HepG2 (cell line): ENCODE measurements at regions not wholly inside any gene's neighbourhood (a gene's known extent, or its start where the extent isn't known, plus 50 kb on each side); places are given as distances from the start of the nearest gene placed in this dataset.
A peak's percentile ranks its signal among the peaks of the same experiment; 100 is the strongest.

Experiments
- CBX1 ChIP-seq: IDR thresholded peaks from one replicate; pipeline ENCODE4 v1.6.1; 2016; ENCODE audit warnings: antibody characterized with exemption, low read depth
- CEBPB ChIP-seq: IDR thresholded peaks from 2 replicates; pipeline ENCODE4 v1.6.1; 2011; ENCODE audit warnings: low read depth, low read length, improper control_type of control experiment, borderline replicate concordance
- CENPT ChIP-seq: sonication (generic); formaldehyde crosslinking; IDR thresholded peaks from 2 replicates; pipeline ENCODE4 v1.8.0; 2022; ENCODE audit warnings: low read depth, mild to moderate bottlenecking, moderate library complexity, missing genetic modification reagents
- DNMT1 ChIP-seq: sonication (generic); formaldehyde crosslinking; IDR thresholded peaks from 2 replicates; pipeline ENCODE4 v1.5.1; 2020; ENCODE audit warnings: mild to moderate bottlenecking, missing genetic modification reagents
- FOXA3 ChIP-seq: IDR thresholded peaks from 2 replicates; pipeline ENCODE4 v1.6.1; 2016; ENCODE audit warnings: missing genetic modification reagents, missing compliant biosample characterization
- HMG20A ChIP-seq: IDR thresholded peaks from 2 replicates; pipeline ENCODE4 v1.6.1; 2016; ENCODE audit warnings: borderline replicate concordance
- IKZF1 ChIP-seq: fragments of 450-650 bp; IDR thresholded peaks from 2 replicates; pipeline ENCODE4 v1.7.1; 2016
- IRF2 ChIP-seq: IDR thresholded peaks from 2 replicates; pipeline ENCODE4 v1.6.1; 2018; ENCODE audit warnings: missing genetic modification reagents, missing compliant biosample characterization
- KMT2A ChIP-seq: sonication (generic); formaldehyde crosslinking; IDR thresholded peaks from 2 replicates; pipeline ENCODE4 v1.4.0; 2020; ENCODE audit warnings: missing genetic modification reagents
- RBM39 ChIP-seq: fragments of 200-400 bp; formaldehyde crosslinking; IDR thresholded peaks from one replicate; pipeline ENCODE4 v1.6.1; 2018; ENCODE audit warnings: antibody characterized with exemption, mild to moderate bottlenecking, low read depth, low read length; ENCODE audit not compliant: poor library complexity, severe bottlenecking
- RXRA ChIP-seq: sonication (generic); formaldehyde crosslinking; IDR thresholded peaks from 2 replicates; pipeline ENCODE4 v1.5.1; 2020; ENCODE audit warnings: missing genetic modification reagents
- SMAD3 ChIP-seq: sonication (generic); formaldehyde crosslinking; IDR thresholded peaks from 2 replicates; pipeline ENCODE4 v1.4.0; 2020; ENCODE audit warnings: missing genetic modification reagents
- SOX6 ChIP-seq, 2 experiments: fragments of 450-650 bp in 1 of 2; sonication (generic) in 1 of 2; formaldehyde crosslinking in 1 of 2; IDR thresholded peaks; 2 replicates each; pipeline versions ENCODE4 v1.4.0 to v1.6.1; 2017 to 2020; ENCODE audit warnings: antibody characterized with exemption in 1 of 2, mild to moderate bottlenecking in 1 of 2, missing genetic modification reagents in 1 of 2
- ZKSCAN5 ChIP-seq: sonication (generic); formaldehyde crosslinking; IDR thresholded peaks from 2 replicates; pipeline ENCODE4 v1.5.1; 2020; ENCODE audit warnings: mild to moderate bottlenecking, missing genetic modification reagents
- ZMYM3 ChIP-seq: sonication (generic); formaldehyde crosslinking; IDR thresholded peaks from 2 replicates; pipeline ENCODE4 v1.5.1; 2020; ENCODE audit warnings: mild to moderate bottlenecking, missing genetic modification reagents
- ZMYM4 ChIP-seq: sonication (generic); formaldehyde crosslinking; IDR thresholded peaks from 2 replicates; pipeline ENCODE4 v1.8.1; 2023; ENCODE audit warnings: mild to moderate bottlenecking, missing genetic modification reagents
- ZNF121 ChIP-seq: sonication (generic); formaldehyde crosslinking; IDR thresholded peaks from 2 replicates; pipeline ENCODE4 v1.5.0; 2020; ENCODE audit warnings: mild to moderate bottlenecking, missing genetic modification reagents
- ZNF501 ChIP-seq: sonication (generic); formaldehyde crosslinking; IDR thresholded peaks from 2 replicates; pipeline ENCODE4 v1.5.1; 2020; ENCODE audit warnings: mild to moderate bottlenecking, moderate library complexity, missing genetic modification reagents
- ZNF780A ChIP-seq: sonication (generic); formaldehyde crosslinking; IDR thresholded peaks from 2 replicates; pipeline ENCODE4 v1.8.0; 2022; ENCODE audit warnings: mild to moderate bottlenecking, missing genetic modification reagents, moderate library complexity
- TF ChIP-seq, protein P1 (sequence below): sonication (generic); formaldehyde crosslinking; IDR thresholded peaks from 2 replicates; pipeline ENCODE4 v1.5.1; 2020; ENCODE audit warnings: mild to moderate bottlenecking, missing genetic modification reagents
- TF ChIP-seq, protein P2 (sequence below): sonication (generic); formaldehyde crosslinking; IDR thresholded peaks from 2 replicates; pipeline ENCODE4 v1.8.0; 2022; ENCODE audit warnings: mild to moderate bottlenecking, missing genetic modification reagents
- TF ChIP-seq, protein P3 (sequence below): sonication (generic); formaldehyde crosslinking; conservative IDR thresholded peaks from 2 replicates; pipeline ENCODE4 v1.4.0; 2020; ENCODE audit warnings: mild to moderate bottlenecking, missing genetic modification reagents, moderate library complexity
- TF ChIP-seq, protein P4 (sequence below), 2 experiments: fragments of 450-650 bp in 1 of 2; sonication (generic) in 1 of 2; formaldehyde crosslinking; IDR thresholded peaks; 2 replicates each; pipeline versions ENCODE4 v1.5.0 to v1.8.0; 2020 to 2022; ENCODE audit warnings: mild to moderate bottlenecking in 1 of 2, missing genetic modification reagents in 1 of 2

DNA sequence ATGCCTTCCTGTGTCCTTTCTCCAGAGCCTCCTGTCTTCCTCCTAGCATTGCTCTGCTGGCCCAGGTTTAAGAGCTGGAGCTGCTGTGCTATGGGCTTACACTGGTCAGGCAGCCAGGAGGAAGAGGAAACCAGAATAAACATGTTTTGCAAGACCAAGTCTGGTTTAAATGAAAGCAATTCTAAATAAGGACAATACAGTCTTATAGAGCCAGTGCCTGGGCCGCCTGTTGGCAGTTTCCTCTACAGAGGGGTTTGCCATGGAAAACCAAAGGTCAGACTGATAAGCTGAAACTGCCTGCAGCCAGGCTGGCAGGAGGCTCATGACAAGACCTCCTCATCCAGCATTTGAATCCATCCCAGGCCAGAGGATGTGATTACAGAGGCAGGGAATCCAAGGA lies 92.9 kb upstream of the FGGY start (continued):
- TF ChIP-seq, protein P1, sequence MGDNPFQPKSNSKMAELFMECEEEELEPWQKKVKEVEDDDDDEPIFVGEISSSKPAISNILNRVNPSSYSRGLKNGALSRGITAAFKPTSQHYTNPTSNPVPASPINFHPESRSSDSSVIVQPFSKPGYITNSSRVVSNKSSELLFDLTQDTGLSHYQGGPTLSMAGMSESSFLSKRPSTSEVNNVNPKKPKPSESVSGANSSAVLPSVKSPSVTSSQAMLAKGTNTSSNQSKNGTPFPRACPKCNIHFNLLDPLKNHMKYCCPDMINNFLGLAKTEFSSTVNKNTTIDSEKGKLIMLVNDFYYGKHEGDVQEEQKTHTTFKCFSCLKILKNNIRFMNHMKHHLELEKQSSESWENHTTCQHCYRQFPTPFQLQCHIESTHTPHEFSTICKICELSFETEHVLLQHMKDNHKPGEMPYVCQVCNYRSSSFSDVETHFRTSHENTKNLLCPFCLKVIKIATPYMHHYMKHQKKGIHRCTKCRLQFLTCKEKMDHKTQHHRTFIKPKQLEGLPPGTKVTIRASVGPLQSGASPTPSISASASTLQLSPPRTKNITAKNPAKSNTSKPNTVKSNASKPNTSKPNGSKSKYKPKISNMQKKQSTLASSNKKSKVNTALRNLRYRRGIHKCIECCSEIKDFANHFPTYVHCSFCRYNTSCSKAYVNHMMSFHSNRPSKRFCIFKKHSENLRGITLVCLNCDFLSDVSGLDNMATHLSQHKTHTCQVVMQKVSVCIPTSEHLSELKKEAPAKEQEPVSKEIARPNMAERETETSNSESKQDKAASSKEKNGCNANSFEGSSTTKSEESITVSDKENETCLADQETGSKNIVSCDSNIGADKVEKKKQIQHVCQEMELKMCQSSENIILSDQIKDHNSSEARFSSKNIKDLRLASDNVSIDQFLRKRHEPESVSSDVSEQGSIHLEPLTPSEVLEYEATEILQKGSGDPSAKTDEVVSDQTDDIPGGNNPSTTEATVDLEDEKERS: 0 out of 2 replicates have a peak, but pooled peaks have one; percentile 23
- TF ChIP-seq ZMYM4 (CRISPR knock-in tag) (peak; percentile 87), SOX6 (IDR thresholded peaks at IDR 0.05) (no peak), SOX6 (CRISPR knock-in tag; IDR thresholded peaks at IDR 0.05) (peak; percentile 88), SMAD3 (CRISPR knock-in tag) (peak; percentile 65; the same call in 1 of the 2 replicates), CENPT (CRISPR knock-in tag) (no peak), ZNF121 (CRISPR knock-in tag) (0 out of 2 replicates have a peak, but pooled peaks have one; percentile 71), DNMT1 (CRISPR knock-in tag) (no peak), RBM39 (no peak), CEBPB (peak; percentile 64; the same call in 1 of the 2 replicates), KMT2A (CRISPR knock-in tag) (0 out of 2 replicates have a peak, but pooled peaks have one; percentile 30), ZNF501 (CRISPR knock-in tag) (peak; percentile 51; the same call in 1 of the 2 replicates), ZMYM3 (CRISPR knock-in tag) (peak; percentile 91), ZNF780A (no peak), FOXA3 (CRISPR knock-in tag) (peak; percentile 81), RXRA (peak; percentile 56; the same call in 1 of the 2 replicates), IRF2 (no peak; the same call in 1 of the 2 replicates), HMG20A (CRISPR knock-in tag) (peak; percentile 49; the same call in 1 of the 2 replicates), CBX1 (no peak), IKZF1 (no peak), ZKSCAN5 (CRISPR knock-in tag) (no peak)
- TF ChIP-seq, protein P2, sequence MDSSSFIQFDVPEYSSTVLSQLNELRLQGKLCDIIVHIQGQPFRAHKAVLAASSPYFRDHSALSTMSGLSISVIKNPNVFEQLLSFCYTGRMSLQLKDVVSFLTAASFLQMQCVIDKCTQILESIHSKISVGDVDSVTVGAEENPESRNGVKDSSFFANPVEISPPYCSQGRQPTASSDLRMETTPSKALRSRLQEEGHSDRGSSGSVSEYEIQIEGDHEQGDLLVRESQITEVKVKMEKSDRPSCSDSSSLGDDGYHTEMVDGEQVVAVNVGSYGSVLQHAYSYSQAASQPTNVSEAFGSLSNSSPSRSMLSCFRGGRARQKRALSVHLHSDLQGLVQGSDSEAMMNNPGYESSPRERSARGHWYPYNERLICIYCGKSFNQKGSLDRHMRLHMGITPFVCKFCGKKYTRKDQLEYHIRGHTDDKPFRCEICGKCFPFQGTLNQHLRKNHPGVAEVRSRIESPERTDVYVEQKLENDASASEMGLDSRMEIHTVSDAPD (CRISPR knock-in tag): peak; percentile 99
- TF ChIP-seq, protein P3, sequence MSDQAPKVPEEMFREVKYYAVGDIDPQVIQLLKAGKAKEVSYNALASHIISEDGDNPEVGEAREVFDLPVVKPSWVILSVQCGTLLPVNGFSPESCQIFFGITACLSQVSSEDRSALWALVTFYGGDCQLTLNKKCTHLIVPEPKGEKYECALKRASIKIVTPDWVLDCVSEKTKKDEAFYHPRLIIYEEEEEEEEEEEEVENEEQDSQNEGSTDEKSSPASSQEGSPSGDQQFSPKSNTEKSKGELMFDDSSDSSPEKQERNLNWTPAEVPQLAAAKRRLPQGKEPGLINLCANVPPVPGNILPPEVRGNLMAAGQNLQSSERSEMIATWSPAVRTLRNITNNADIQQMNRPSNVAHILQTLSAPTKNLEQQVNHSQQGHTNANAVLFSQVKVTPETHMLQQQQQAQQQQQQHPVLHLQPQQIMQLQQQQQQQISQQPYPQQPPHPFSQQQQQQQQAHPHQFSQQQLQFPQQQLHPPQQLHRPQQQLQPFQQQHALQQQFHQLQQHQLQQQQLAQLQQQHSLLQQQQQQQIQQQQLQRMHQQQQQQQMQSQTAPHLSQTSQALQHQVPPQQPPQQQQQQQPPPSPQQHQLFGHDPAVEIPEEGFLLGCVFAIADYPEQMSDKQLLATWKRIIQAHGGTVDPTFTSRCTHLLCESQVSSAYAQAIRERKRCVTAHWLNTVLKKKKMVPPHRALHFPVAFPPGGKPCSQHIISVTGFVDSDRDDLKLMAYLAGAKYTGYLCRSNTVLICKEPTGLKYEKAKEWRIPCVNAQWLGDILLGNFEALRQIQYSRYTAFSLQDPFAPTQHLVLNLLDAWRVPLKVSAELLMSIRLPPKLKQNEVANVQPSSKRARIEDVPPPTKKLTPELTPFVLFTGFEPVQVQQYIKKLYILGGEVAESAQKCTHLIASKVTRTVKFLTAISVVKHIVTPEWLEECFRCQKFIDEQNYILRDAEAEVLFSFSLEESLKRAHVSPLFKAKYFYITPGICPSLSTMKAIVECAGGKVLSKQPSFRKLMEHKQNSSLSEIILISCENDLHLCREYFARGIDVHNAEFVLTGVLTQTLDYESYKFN: peak; percentile 60
- TF ChIP-seq, protein P4, sequence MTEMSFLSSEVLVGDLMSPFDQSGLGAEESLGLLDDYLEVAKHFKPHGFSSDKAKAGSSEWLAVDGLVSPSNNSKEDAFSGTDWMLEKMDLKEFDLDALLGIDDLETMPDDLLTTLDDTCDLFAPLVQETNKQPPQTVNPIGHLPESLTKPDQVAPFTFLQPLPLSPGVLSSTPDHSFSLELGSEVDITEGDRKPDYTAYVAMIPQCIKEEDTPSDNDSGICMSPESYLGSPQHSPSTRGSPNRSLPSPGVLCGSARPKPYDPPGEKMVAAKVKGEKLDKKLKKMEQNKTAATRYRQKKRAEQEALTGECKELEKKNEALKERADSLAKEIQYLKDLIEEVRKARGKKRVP (CRISPR knock-in tag; IDR thresholded peaks at IDR 0.05): 0 out of 4 replicates have a peak, but pooled peaks of 1 of the 2 experiments have one; percentile 18
